ENCODE measurements at regions not wholly inside any gene's neighbourhood (a gene's known extent, or its start where the extent isn't known, plus 50 kb on each side); places are given as distances from the start of the nearest gene placed in this dataset.
"Not testable (repeated sequence)": the region's sequence is repeated elsewhere in the genome, so short reads cannot be mapped to it uniquely, and the experiment has no call there.

GRCh38 chrX:84858771-84859170 is 144.9 kb upstream of the APOOL start:
- not testable (repeated sequence) for TF ChIP-seq CTCF (IDR thresholded peaks at IDR 0.05); EZH2 (IDR thresholded peaks at IDR 0.05; ENCODE audit: borderline replicate concordance, insufficient read depth, low read depth, low read length, poor library complexity, severe bottlenecking)

All from B cell (primary cell).